Tibial nerve (tissue), 4 donors: ENCODE measurements at regions not wholly inside any gene's neighbourhood (a gene's known extent, or its start where the extent isn't known, plus 50 kb on each side); places are given as distances from the start of the nearest gene placed in this dataset.

Experiments
- EP300 ChIP-seq, 2 donors: sonication (generic); formaldehyde crosslinking; IDR thresholded peaks; one replicate each; pipeline ENCODE4 v1.6.1; 2017; ENCODE audit warnings: antibody characterized with exemption in 2 of 2, mild to moderate bottlenecking in 1 of 2
- POLR2A ChIP-seq, 2 donors: fragments of 450-650 bp; IDR thresholded peaks; one replicate each; pipeline ENCODE4 v1.6.1; 2017; ENCODE audit warnings: antibody characterized with exemption in 2 of 2, mild to moderate bottlenecking in 2 of 2, moderate library complexity in 2 of 2
- TF ChIP-seq, protein P1 (sequence below), 5 experiments: fragments of 200-600 bp in 3 of 5; fragments of 450-650 bp in 2 of 5; sonication (generic) in 3 of 5; IDR thresholded peaks; one replicate each; pipeline ENCODE4 v1.5.1; 2016 to 2019; ENCODE audit warnings: antibody characterized with exemption in 5 of 5, mild to moderate bottlenecking in 3 of 5, moderate library complexity in 2 of 5

DNA sequence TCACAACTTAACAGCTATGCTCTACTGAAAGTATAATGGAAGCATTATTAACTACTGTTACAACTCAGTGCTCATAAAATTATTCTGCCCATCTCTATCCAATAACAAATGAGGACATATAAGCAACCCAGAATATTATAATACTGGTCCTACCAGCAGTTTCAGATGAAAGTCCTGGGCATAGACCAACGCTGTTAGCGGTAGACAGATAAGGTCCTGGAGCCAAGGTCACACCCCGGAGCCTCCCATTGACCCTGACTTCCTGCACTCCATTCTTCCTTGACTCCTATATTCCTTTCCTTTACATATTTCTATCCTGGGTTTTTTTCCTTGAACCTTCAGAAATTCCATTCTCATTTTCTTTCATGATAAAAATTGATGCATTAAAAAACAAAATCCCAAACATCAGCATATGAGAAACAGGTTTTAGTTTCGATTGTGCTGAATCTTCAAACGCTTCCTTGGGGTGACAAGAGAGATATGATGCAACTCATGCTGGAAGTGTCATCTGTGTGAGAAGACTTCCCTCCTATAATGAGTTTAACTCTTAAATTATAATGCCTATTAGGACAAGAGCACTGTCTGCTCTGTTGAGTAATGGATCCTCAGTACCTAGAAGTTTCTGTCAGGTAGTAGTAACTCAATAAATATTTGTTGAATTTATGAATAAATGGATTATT is 831.1 kb downstream of the LRRIQ3 start:
- TF ChIP-seq POLR2A (IDR thresholded peaks at IDR 0.05) (no peak), EP300 (IDR thresholded peaks at IDR 0.05) (no peak)
- TF ChIP-seq, protein P1, sequence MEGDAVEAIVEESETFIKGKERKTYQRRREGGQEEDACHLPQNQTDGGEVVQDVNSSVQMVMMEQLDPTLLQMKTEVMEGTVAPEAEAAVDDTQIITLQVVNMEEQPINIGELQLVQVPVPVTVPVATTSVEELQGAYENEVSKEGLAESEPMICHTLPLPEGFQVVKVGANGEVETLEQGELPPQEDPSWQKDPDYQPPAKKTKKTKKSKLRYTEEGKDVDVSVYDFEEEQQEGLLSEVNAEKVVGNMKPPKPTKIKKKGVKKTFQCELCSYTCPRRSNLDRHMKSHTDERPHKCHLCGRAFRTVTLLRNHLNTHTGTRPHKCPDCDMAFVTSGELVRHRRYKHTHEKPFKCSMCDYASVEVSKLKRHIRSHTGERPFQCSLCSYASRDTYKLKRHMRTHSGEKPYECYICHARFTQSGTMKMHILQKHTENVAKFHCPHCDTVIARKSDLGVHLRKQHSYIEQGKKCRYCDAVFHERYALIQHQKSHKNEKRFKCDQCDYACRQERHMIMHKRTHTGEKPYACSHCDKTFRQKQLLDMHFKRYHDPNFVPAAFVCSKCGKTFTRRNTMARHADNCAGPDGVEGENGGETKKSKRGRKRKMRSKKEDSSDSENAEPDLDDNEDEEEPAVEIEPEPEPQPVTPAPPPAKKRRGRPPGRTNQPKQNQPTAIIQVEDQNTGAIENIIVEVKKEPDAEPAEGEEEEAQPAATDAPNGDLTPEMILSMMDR (IDR thresholded peaks at IDR 0.05) = no peak
